G401.6 (cell line): ENCODE measurements at regions not wholly inside any gene's neighbourhood (a gene's known extent, or its start where the extent isn't known, plus 50 kb on each side); places are given as distances from the start of the nearest gene placed in this dataset.

ENCODE experiments used
- FAIRE-seq: peaks from 2 replicates; lab custom pipeline; 2012; peaks lifted over from hg19 to GRCh38; lab: Jason Lieb, UNC

GRCh38 chr2:181770150-181770549, 89.8 kb upstream of the NEUROD1 start:
- FAIRE-seq: no peak

- no peak for FAIRE-seq
These were observed 91.0 kb upstream of the NEUROD1 start for GRCh38 chr2:181771356-181771755.

- FAIRE-seq: no peak
These were observed 92.0 kb upstream of the NEUROD1 start for GRCh38 chr2:181772334-181772733.

- FAIRE-seq: no peak
These were observed 92.5 kb upstream of the NEUROD1 start for GRCh38 chr2:181772777-181773176.

- FAIRE-seq: no peak
These were observed 94.4 kb upstream of the NEUROD1 start for GRCh38 chr2:181774685-181775084.

- FAIRE-seq: no peak
These were observed 96.0 kb upstream of the NEUROD1 start for GRCh38 chr2:181776336-181776735.

- FAIRE-seq: no peak
These were observed 97.4 kb upstream of the NEUROD1 start for GRCh38 chr2:181777734-181778133.

GRCh38 chr2:181778621-181779201, 98.4 kb upstream of the NEUROD1 start:
- FAIRE-seq: no peak

GRCh38 chr2:181779288-181780021, 99.1 kb upstream of the NEUROD1 start:
- no peak for FAIRE-seq

- no peak for FAIRE-seq
These were observed 99.8 kb upstream of the NEUROD1 start for GRCh38 chr2:181780047-181780651.

GRCh38 chr2:181780657-181781056, 100.3 kb upstream of the NEUROD1 start:
- no peak for FAIRE-seq

GRCh38 chr2:181781078-181781786, 100.9 kb upstream of the NEUROD1 start:
- no peak for FAIRE-seq

GRCh38 chr2:181782660-181783059, 102.3 kb upstream of the NEUROD1 start:
- FAIRE-seq: no peak

- no peak for FAIRE-seq
These were observed 104.2 kb upstream of the NEUROD1 start for GRCh38 chr2:181784556-181784955.

- FAIRE-seq: no peak
These were observed 105.5 kb upstream of the NEUROD1 start for GRCh38 chr2:181785691-181786344.

GRCh38 chr2:181786371-181787228, 104.9 kb upstream of the ITPRID2 start:
- FAIRE-seq: no peak

- no peak for FAIRE-seq
These were observed 104.1 kb upstream of the ITPRID2 start for GRCh38 chr2:181787310-181788048.

- no peak for FAIRE-seq
These were observed 102.5 kb upstream of the ITPRID2 start for GRCh38 chr2:181788897-181789555.

- no peak for FAIRE-seq
These were observed 101.6 kb upstream of the ITPRID2 start for GRCh38 chr2:181789827-181790448.
